HepG2 (cell line): ENCODE measurements at regions not wholly inside any gene's neighbourhood (a gene's known extent, or its start where the extent isn't known, plus 50 kb on each side); places are given as distances from the start of the nearest gene placed in this dataset.

Experiments
- ATM ChIP-seq: fragments of 450-650 bp; IDR thresholded peaks from 2 replicates; pipeline ENCODE4 v1.7.1; 2017; ENCODE audit warnings: mild to moderate bottlenecking, borderline replicate concordance
- ERF ChIP-seq: IDR thresholded peaks from 2 replicates; pipeline ENCODE4 v1.6.1; 2018; ENCODE audit warnings: missing biosample characterization, missing genetic modification reagents
- FOXK2 ChIP-seq: fragments of 450-650 bp; IDR thresholded peaks from 2 replicates; pipeline ENCODE4 v1.6.1; 2016
- GATAD1 ChIP-seq: IDR thresholded peaks from 2 replicates; pipeline ENCODE4 v1.6.1; 2016; ENCODE audit warnings: missing genetic modification reagents, missing compliant biosample characterization
- GLI4 ChIP-seq: sonication (generic); formaldehyde crosslinking; IDR thresholded peaks from 2 replicates; pipeline ENCODE4 v1.5.1; 2020; ENCODE audit warnings: missing genetic modification reagents, mild to moderate bottlenecking, moderate library complexity, borderline replicate concordance
- HDAC6 ChIP-seq: fragments of 200-600 bp; sonication (generic); IDR thresholded peaks from 2 replicates; pipeline ENCODE4 v1.7.0; 2017; ENCODE audit warnings: mild to moderate bottlenecking, antibody characterized with exemption, low read length, low read depth
- HNF4G ChIP-seq, 2 experiments: sonication (generic) in 1 of 2; formaldehyde crosslinking in 1 of 2; IDR thresholded peaks; 2 replicates each; pipeline versions ENCODE4 v1.4.0 to v1.6.1; 2011 to 2020; ENCODE audit warnings: borderline replicate concordance in 2 of 2, low read depth in 2 of 2, mild to moderate bottlenecking in 2 of 2, low read length in 1 of 2, missing genetic modification reagents in 1 of 2, moderate library complexity in 1 of 2
- MEF2D ChIP-seq: sonication (generic); formaldehyde crosslinking; IDR thresholded peaks from 2 replicates; pipeline ENCODE4 v1.5.1; 2020; ENCODE audit warnings: mild to moderate bottlenecking, missing genetic modification reagents
- NR1H2 ChIP-seq: sonication (generic); formaldehyde crosslinking; IDR thresholded peaks from 2 replicates; pipeline ENCODE4 v1.8.1; 2022; ENCODE audit warnings: low read depth, missing genetic modification reagents, borderline replicate concordance
- POLR2G ChIP-seq: fragments of 200-400 bp; formaldehyde crosslinking; IDR thresholded peaks from 2 replicates; pipeline ENCODE4 v1.6.1; 2018; ENCODE audit warnings: mild to moderate bottlenecking, low read depth, low read length, moderate library complexity
- ZNF296 ChIP-seq: sonication (generic); formaldehyde crosslinking; conservative IDR thresholded peaks from 2 replicates; pipeline ENCODE4 v1.5.0; 2020; ENCODE audit warnings: mild to moderate bottlenecking, missing genetic modification reagents
- ZNF33A ChIP-seq: sonication (generic); formaldehyde crosslinking; IDR thresholded peaks from 2 replicates; pipeline ENCODE4 v1.5.1; 2020; ENCODE audit warnings: missing genetic modification reagents, mild to moderate bottlenecking, moderate library complexity, borderline replicate concordance
- ZNF432 ChIP-seq: sonication (generic); formaldehyde crosslinking; IDR thresholded peaks from 2 replicates; pipeline ENCODE4 v1.5.0; 2020; ENCODE audit warnings: missing genetic modification reagents, mild to moderate bottlenecking, borderline replicate concordance
- ZNF484 ChIP-seq: sonication (generic); formaldehyde crosslinking; IDR thresholded peaks from 2 replicates; pipeline ENCODE4 v1.5.1; 2020; ENCODE audit warnings: mild to moderate bottlenecking, low read depth, missing genetic modification reagents, borderline replicate concordance
- TF ChIP-seq, protein P1 (sequence below): sonication (generic); formaldehyde crosslinking; IDR thresholded peaks from 2 replicates; pipeline ENCODE4 v1.8.1; 2023; ENCODE audit warnings: mild to moderate bottlenecking, inconsistent platforms, moderate library complexity, missing genetic modification reagents, borderline replicate concordance
- TF ChIP-seq, protein P2 (sequence below): sonication (generic); formaldehyde crosslinking; IDR thresholded peaks from 2 replicates; pipeline ENCODE4 v1.4.0; 2020; ENCODE audit warnings: mild to moderate bottlenecking, low read depth, missing genetic modification reagents
- TF ChIP-seq, protein P3 (sequence below): sonication (generic); formaldehyde crosslinking; IDR thresholded peaks from 2 replicates; pipeline ENCODE4 v1.4.0; 2020; ENCODE audit warnings: missing genetic modification reagents; ENCODE audit errors: not compliant biosample characterization
- TF ChIP-seq, protein P4 (sequence below): sonication (generic); formaldehyde crosslinking; IDR thresholded peaks from 2 replicates; pipeline ENCODE4 v1.5.0; 2020; ENCODE audit warnings: mild to moderate bottlenecking, missing genetic modification reagents
- TF ChIP-seq, protein P5 (sequence below), 2 experiments: IDR thresholded peaks; 2 replicates each; pipeline ENCODE4 v1.6.1; 2011 to 2012; ENCODE audit warnings: low read length in 2 of 2, borderline replicate concordance in 1 of 2, low read depth in 1 of 2, mild to moderate bottlenecking in 1 of 2, moderate library complexity in 1 of 2

DNA sequence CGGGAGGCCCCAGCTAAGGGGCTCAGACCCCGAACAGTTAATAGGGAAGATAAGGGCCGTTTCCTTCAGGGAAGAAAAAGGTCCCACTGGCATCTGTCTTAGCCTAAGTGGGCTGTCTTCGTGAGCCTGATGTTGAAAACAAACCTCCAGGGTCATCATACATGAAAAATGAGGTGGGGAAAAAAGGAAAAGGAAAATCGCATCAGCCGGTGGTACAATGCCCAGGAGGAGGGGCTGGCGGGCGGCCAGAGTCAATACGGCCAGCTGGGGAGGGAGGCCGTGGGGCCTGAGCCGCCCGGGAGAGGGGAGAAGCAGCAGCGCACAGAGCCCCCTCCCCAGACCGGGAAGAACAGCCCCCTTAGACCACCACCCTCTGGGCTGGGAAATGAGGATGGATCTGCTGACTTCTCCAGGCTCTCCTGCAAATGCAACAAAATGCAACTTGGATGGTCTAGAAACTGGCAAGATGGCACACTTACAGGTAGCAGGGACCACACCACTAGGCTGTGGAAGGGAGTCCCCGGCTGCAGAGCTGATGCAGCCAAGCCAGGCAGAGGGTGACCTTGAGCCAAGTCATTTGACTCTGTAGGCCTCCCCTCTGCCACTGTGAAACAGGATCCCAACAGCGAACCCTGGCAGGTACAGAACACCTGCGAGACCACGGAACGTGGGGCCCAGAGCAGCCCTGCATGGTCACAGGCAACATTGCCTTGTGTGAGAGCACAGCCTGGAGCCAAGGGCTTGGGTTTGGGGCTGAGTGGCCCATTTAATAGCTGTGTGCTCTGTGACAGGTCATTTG lies 448.5 kb downstream of the SOX9 start (continued):
- no peak for TF ChIP-seq ATM
- TF ChIP-seq, protein P1, sequence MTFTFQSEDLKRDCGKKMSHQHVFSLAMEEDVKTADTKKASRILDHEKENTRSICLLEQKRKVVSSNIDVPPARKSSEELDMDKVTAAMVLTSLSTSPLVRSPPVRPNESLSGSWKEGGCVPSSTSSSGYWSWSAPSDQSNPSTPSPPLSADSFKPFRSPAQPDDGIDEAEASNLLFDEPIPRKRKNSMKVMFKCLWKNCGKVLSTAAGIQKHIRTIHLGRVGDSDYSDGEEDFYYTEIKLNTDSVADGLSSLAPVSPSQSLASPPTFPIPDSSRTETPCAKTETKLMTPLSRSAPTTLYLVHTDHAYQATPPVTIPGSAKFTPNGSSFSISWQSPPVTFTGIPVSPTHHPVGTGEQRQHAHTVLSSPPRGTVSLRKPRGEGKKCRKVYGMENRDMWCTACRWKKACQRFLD (CRISPR knock-in tag), result no peak
- TF ChIP-seq ZNF33A (CRISPR knock-in tag), result no peak
- TF ChIP-seq GATAD1 (CRISPR knock-in tag), result 0 out of 2 replicates have a peak, but pooled peaks have one; percentile 16
- 0 out of 2 replicates have a peak, but pooled peaks have one; percentile 46 for TF ChIP-seq MEF2D
- TF ChIP-seq POLR2G, result no peak
- TF ChIP-seq ZNF432 (CRISPR knock-in tag), result no peak
- no peak for TF ChIP-seq HDAC6
- no peak for TF ChIP-seq GLI4 (CRISPR knock-in tag)
- no peak; the same call in 1 of the 2 replicates for TF ChIP-seq ERF (CRISPR knock-in tag)
- TF ChIP-seq FOXK2, result no peak
- no peak for TF ChIP-seq NR1H2 (CRISPR knock-in tag)
- TF ChIP-seq HNF4G (IDR thresholded peaks at IDR 0.05; ENCODE audit: borderline replicate concordance, low read depth, low read length), result no peak
- TF ChIP-seq HNF4G (CRISPR knock-in tag; IDR thresholded peaks at IDR 0.05; ENCODE audit: borderline replicate concordance, low read depth), result no peak
- no peak for TF ChIP-seq ZNF296
- TF ChIP-seq, protein P2, sequence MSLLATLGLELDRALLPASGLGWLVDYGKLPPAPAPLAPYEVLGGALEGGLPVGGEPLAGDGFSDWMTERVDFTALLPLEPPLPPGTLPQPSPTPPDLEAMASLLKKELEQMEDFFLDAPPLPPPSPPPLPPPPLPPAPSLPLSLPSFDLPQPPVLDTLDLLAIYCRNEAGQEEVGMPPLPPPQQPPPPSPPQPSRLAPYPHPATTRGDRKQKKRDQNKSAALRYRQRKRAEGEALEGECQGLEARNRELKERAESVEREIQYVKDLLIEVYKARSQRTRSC, result no peak
- TF ChIP-seq, protein P3, sequence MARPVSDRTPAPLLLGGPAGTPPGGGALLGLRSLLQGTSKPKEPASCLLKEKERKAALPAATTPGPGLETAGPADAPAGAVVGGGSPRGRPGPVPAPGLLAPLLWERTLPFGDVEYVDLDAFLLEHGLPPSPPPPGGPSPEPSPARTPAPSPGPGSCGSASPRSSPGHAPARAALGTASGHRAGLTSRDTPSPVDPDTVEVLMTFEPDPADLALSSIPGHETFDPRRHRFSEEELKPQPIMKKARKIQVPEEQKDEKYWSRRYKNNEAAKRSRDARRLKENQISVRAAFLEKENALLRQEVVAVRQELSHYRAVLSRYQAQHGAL (CRISPR knock-in tag), result no peak
- TF ChIP-seq, protein P4, sequence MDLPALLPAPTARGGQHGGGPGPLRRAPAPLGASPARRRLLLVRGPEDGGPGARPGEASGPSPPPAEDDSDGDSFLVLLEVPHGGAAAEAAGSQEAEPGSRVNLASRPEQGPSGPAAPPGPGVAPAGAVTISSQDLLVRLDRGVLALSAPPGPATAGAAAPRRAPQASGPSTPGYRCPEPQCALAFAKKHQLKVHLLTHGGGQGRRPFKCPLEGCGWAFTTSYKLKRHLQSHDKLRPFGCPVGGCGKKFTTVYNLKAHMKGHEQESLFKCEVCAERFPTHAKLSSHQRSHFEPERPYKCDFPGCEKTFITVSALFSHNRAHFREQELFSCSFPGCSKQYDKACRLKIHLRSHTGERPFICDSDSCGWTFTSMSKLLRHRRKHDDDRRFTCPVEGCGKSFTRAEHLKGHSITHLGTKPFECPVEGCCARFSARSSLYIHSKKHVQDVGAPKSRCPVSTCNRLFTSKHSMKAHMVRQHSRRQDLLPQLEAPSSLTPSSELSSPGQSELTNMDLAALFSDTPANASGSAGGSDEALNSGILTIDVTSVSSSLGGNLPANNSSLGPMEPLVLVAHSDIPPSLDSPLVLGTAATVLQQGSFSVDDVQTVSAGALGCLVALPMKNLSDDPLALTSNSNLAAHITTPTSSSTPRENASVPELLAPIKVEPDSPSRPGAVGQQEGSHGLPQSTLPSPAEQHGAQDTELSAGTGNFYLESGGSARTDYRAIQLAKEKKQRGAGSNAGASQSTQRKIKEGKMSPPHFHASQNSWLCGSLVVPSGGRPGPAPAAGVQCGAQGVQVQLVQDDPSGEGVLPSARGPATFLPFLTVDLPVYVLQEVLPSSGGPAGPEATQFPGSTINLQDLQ (CRISPR knock-in tag), result peak; percentile 68
- TF ChIP-seq, protein P5, sequence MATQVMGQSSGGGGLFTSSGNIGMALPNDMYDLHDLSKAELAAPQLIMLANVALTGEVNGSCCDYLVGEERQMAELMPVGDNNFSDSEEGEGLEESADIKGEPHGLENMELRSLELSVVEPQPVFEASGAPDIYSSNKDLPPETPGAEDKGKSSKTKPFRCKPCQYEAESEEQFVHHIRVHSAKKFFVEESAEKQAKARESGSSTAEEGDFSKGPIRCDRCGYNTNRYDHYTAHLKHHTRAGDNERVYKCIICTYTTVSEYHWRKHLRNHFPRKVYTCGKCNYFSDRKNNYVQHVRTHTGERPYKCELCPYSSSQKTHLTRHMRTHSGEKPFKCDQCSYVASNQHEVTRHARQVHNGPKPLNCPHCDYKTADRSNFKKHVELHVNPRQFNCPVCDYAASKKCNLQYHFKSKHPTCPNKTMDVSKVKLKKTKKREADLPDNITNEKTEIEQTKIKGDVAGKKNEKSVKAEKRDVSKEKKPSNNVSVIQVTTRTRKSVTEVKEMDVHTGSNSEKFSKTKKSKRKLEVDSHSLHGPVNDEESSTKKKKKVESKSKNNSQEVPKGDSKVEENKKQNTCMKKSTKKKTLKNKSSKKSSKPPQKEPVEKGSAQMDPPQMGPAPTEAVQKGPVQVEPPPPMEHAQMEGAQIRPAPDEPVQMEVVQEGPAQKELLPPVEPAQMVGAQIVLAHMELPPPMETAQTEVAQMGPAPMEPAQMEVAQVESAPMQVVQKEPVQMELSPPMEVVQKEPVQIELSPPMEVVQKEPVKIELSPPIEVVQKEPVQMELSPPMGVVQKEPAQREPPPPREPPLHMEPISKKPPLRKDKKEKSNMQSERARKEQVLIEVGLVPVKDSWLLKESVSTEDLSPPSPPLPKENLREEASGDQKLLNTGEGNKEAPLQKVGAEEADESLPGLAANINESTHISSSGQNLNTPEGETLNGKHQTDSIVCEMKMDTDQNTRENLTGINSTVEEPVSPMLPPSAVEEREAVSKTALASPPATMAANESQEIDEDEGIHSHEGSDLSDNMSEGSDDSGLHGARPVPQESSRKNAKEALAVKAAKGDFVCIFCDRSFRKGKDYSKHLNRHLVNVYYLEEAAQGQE (IDR thresholded peaks at IDR 0.05; ENCODE audit: borderline replicate concordance in 1 of 2, low read depth in 1 of 2, low read length in 2 of 2), result no peak
- TF ChIP-seq ZNF484 (CRISPR knock-in tag), result no peak
